Keratinocyte (primary cell): ENCODE measurements at regions not wholly inside any gene's neighbourhood (a gene's known extent, or its start where the extent isn't known, plus 50 kb on each side); places are given as distances from the start of the nearest gene placed in this dataset.

Experiments used
- DNase-seq: peaks from one replicate; pipeline ENCODE4 v3.0.0-alpha.2; 2011; ENCODE audit warnings: low read depth, missing footprints, low spot score
- FAIRE-seq: peaks from 2 replicates; lab custom pipeline; 2011; peaks lifted over from hg19 to GRCh38; lab: Jason Lieb, UNC
- H2AFZ ChIP-seq: 2 replicates; pipeline ENCODE4 v1.6.0; 2012; ENCODE audit warnings: low read length, control low read depth, inconsistent platforms; ENCODE audit not compliant: control insufficient read depth
- H3K27ac ChIP-seq: 2 replicates; pipeline ENCODE4 v1.5.1; 2011; ENCODE audit warnings: low read length; ENCODE audit not compliant: control insufficient read depth, insufficient read depth
- H3K27me3 ChIP-seq: 3 replicates; pipeline ENCODE4 v1.6.0; 2011; ENCODE audit warnings: low read length; ENCODE audit not compliant: control insufficient read depth, insufficient read depth; ENCODE audit errors: extremely low read depth
- H3K36me3 ChIP-seq, 2 experiments: 2 replicates in 1 of 2; 3 replicates in 1 of 2; pipeline ENCODE4 v1.5.1; 2011; ENCODE audit warnings: low read length in 2 of 2, mild to moderate bottlenecking in 1 of 2; ENCODE audit not compliant: control insufficient read depth in 2 of 2, insufficient read depth in 2 of 2; ENCODE audit errors: extremely low read depth in 1 of 2
- H3K4me1 ChIP-seq: 3 replicates; pipeline ENCODE4 v1.5.1; 2011; ENCODE audit warnings: low read length; ENCODE audit not compliant: control insufficient read depth, insufficient read depth; ENCODE audit errors: extremely low read depth
- H3K4me2 ChIP-seq: 3 replicates; pipeline ENCODE4 v1.6.0; 2011; ENCODE audit warnings: low read depth, low read length; ENCODE audit not compliant: control insufficient read depth, insufficient read depth; ENCODE audit errors: extremely low read depth
- H3K4me3 ChIP-seq, 3 experiments: fragments of 200-600 bp in 1 of 3; sonication (generic) in 1 of 3; 2 replicates in 2 of 3; 3 replicates in 1 of 3; pipeline ENCODE4 v1.5.1; 2011 to 2016; ENCODE audit warnings: low read length in 3 of 3, mild to moderate bottlenecking in 3 of 3, control low read depth in 2 of 3, inconsistent platforms in 1 of 3, low read depth in 1 of 3, mixed read lengths in 1 of 3, mixed run types in 1 of 3, moderate library complexity in 1 of 3; ENCODE audit not compliant: control insufficient read depth in 2 of 3, insufficient read depth in 2 of 3; ENCODE audit errors: extremely low read depth in 1 of 3
- H3K79me2 ChIP-seq: 2 replicates; pipeline ENCODE4 v1.6.0; 2012; ENCODE audit warnings: low read length; ENCODE audit not compliant: control insufficient read depth, insufficient read depth
- H3K9ac ChIP-seq: 3 replicates; pipeline ENCODE4 v1.6.0; 2011; ENCODE audit warnings: low read length; ENCODE audit not compliant: control insufficient read depth, insufficient read depth; ENCODE audit errors: extremely low read depth
- H3K9me1 ChIP-seq: 3 replicates; pipeline ENCODE4 v1.6.0; 2011; ENCODE audit warnings: low read length; ENCODE audit not compliant: control insufficient read depth, insufficient read depth; ENCODE audit errors: extremely low read depth
- H3K9me3 ChIP-seq: 2 replicates; pipeline ENCODE4 v1.5.1; 2012; ENCODE audit warnings: low read depth, low read length; ENCODE audit not compliant: control insufficient read depth
- H4K20me1 ChIP-seq: 3 replicates; pipeline ENCODE4 v1.6.0; 2011; ENCODE audit warnings: low read length; ENCODE audit not compliant: control insufficient read depth, insufficient read depth; ENCODE audit errors: extremely low read depth
- EZH2 ChIP-seq: IDR thresholded peaks from one replicate; pipeline ENCODE4 v1.6.1; 2012; ENCODE audit warnings: inconsistent platforms, mild to moderate bottlenecking, low read length, moderate library complexity
- dilution Hi-C: fragments of 300-500 bp; cut with MboI; formaldehyde crosslinking; loops from one replicate; pipeline ENCODE4 v1.7.0; 2020; ENCODE audit warnings: low sequenced_read_pairs; ENCODE audit not compliant: extremely low pct_ligation_motif_present
- TF ChIP-seq, protein P1 (sequence below), 3 experiments: IDR thresholded peaks in 1 of 3; conservative IDR thresholded peaks in 1 of 3; optimal IDR thresholded peaks in 1 of 3; 2 replicates in 2 of 3; 3 replicates in 1 of 3; pipeline versions ENCODE3 to v1.5.1; 2011; ENCODE audit warnings: low read length in 3 of 3, mild to moderate bottlenecking in 3 of 3, moderate library complexity in 2 of 3, control low read depth in 1 of 3, inconsistent platforms in 1 of 3; ENCODE audit not compliant: insufficient read depth in 2 of 3; ENCODE audit errors: extremely low read depth in 1 of 3

DNA sequence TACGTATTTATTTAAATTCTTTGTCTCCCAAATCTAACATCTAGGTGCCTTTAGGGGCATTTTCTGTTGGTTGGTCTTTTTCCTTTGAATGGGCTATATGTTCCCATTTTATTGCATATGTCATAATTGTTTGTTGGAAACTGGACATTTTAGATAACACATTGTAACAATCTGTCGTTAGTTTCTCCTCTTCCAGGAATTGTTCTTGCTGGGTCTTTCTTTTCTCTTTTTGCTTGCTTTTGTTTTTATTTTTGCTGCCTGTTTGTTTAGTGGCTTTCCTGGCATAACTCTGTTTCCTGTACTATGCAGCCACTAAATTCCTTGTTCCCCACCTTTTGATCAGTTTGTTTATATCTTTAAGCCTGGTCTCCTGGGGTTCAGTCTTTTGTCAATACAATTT is 244.3 kb upstream of the RTL1 start:
- TF ChIP-seq, protein P1, sequence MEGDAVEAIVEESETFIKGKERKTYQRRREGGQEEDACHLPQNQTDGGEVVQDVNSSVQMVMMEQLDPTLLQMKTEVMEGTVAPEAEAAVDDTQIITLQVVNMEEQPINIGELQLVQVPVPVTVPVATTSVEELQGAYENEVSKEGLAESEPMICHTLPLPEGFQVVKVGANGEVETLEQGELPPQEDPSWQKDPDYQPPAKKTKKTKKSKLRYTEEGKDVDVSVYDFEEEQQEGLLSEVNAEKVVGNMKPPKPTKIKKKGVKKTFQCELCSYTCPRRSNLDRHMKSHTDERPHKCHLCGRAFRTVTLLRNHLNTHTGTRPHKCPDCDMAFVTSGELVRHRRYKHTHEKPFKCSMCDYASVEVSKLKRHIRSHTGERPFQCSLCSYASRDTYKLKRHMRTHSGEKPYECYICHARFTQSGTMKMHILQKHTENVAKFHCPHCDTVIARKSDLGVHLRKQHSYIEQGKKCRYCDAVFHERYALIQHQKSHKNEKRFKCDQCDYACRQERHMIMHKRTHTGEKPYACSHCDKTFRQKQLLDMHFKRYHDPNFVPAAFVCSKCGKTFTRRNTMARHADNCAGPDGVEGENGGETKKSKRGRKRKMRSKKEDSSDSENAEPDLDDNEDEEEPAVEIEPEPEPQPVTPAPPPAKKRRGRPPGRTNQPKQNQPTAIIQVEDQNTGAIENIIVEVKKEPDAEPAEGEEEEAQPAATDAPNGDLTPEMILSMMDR (optimal IDR thresholded peaks at IDR 0.05 in 1 of 3, IDR thresholded peaks at IDR 0.05 in 1 of 3, conservative IDR thresholded peaks at IDR 0.05 in 1 of 3; ENCODE audit: extremely low read depth in 1 of 3, insufficient read depth in 2 of 3, low read length in 3 of 3): no peak
- TF ChIP-seq EZH2: no peak
- FAIRE-seq (no peak), DNase-seq (no peak)
- H3K27me3 ChIP-seq: peaks cover 5% of the 10 kb centered on the region
- no peak overlapping the region for H3K9ac ChIP-seq
- H3K27ac ChIP-seq: no peak overlapping the region
- H3K4me1 ChIP-seq: peaks cover 3% of the 10 kb centered on the region
- H3K9me3 ChIP-seq: no peaks in the 10 kb centered on the region
- H3K4me3 ChIP-seq: no peak overlapping the region
- H3K9me1 ChIP-seq: no peaks in the 10 kb centered on the region
- dilution Hi-C loops: no loop called here
- no peak overlapping the region for H2AFZ ChIP-seq
- H3K79me2 ChIP-seq: no peaks in the 10 kb centered on the region
- no peaks in the 10 kb centered on the region for H3K36me3 ChIP-seq
- H4K20me1 ChIP-seq: no peaks in the 10 kb centered on the region
- no peak overlapping the region for H3K4me2 ChIP-seq

DNA sequence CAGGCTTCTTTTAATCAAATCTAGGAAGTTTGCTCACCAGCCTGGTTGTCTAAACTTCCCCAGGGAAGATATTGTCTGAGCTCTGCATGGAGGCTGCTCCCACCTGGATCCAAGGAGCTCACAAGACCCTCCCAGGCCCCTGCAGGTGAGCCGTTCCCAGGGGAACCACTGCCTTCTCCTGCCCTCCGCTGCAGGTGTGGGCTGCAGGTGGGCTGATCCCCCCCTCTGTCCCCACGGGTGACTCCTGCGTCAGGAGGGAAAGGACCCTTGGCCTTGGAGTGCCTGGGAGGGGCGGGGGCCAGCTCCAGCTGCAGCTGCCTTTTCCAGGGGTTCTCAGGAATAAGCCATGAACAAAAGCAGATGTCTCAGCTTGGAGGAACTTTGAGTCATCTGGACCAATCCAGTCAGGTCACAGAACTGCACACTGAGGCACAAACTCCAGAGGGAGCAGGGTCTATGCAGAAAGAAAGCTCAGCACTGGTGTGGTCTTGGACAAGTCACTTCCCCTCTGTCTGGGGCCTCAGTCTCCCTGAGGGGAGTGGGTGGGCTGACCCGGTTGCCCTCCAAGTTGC is 246.6 kb upstream of the RTL1 start:
- Histone ChIP-seq H3K36me3 (no peaks in the 10 kb centered on the region), H3K4me2 (no peak overlapping the region), H4K20me1 (no peaks in the 10 kb centered on the region), H3K27me3 (peaks cover 5% of the 10 kb centered on the region), H3K4me1 (peaks cover 3% of the 10 kb centered on the region), H3K4me3 (no peak overlapping the region), H2AFZ (no peak overlapping the region), H3K9me1 (no peaks in the 10 kb centered on the region), H3K9ac (no peak overlapping the region), H3K27ac (no peak overlapping the region), H3K9me3 (no peaks in the 10 kb centered on the region), H3K79me2 (no peaks in the 10 kb centered on the region)
- DNase-seq: no peak
- no peak for TF ChIP-seq EZH2
- TF ChIP-seq, protein P1 (optimal IDR thresholded peaks at IDR 0.05 in 1 of 3, IDR thresholded peaks at IDR 0.05 in 1 of 3, conservative IDR thresholded peaks at IDR 0.05 in 1 of 3; ENCODE audit: extremely low read depth in 1 of 3, insufficient read depth in 2 of 3, low read length in 3 of 3): no peak
- dilution Hi-C loops: no loop called here
- no peak for FAIRE-seq
